ENCODE measurements at regions not wholly inside any gene's neighbourhood (a gene's known extent, or its start where the extent isn't known, plus 50 kb on each side); places are given as distances from the start of the nearest gene placed in this dataset.

DNA sequence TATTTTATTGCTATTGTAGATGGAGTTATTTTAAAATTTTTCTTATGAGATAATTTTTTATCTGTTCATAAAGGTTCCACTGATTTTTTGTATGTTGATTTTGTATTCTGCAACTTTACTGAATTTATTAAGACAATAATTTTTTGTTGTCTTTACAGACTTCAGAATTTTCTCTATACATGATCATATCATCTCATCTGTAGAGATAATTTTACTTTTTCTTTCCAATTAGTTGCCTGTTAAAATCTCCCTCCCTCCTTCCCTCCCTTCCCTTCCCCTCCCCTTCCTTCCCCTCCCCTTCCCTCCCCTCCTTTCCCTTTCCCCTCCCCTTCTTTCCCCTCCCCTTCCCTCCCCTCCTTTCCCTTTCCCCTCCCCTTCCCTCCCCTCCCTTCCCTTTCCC is 378.1 kb downstream of the SOCS6 start:
- Histone ChIP-seq H3K27me3 (replicated peaks) (no peaks in the 10 kb centered on the region), H3K36me3 (replicated peaks) (no peaks in the 10 kb centered on the region), H3K4me3 (ENCODE audit: low read depth, low read length) (no peak overlapping the region), H3K27ac (no peak overlapping the region)
- DNase-seq, result no peak
- in situ Hi-C loops (cut with HindIII; ENCODE audit: low pct_ligation_motif_present, low sequenced_read_pairs), result no loop called here
- TF ChIP-seq, protein P1, sequence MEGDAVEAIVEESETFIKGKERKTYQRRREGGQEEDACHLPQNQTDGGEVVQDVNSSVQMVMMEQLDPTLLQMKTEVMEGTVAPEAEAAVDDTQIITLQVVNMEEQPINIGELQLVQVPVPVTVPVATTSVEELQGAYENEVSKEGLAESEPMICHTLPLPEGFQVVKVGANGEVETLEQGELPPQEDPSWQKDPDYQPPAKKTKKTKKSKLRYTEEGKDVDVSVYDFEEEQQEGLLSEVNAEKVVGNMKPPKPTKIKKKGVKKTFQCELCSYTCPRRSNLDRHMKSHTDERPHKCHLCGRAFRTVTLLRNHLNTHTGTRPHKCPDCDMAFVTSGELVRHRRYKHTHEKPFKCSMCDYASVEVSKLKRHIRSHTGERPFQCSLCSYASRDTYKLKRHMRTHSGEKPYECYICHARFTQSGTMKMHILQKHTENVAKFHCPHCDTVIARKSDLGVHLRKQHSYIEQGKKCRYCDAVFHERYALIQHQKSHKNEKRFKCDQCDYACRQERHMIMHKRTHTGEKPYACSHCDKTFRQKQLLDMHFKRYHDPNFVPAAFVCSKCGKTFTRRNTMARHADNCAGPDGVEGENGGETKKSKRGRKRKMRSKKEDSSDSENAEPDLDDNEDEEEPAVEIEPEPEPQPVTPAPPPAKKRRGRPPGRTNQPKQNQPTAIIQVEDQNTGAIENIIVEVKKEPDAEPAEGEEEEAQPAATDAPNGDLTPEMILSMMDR (IDR thresholded peaks at IDR 0.05; ENCODE audit: low read depth, low read length, missing control alignments), result no peak

DNA sequence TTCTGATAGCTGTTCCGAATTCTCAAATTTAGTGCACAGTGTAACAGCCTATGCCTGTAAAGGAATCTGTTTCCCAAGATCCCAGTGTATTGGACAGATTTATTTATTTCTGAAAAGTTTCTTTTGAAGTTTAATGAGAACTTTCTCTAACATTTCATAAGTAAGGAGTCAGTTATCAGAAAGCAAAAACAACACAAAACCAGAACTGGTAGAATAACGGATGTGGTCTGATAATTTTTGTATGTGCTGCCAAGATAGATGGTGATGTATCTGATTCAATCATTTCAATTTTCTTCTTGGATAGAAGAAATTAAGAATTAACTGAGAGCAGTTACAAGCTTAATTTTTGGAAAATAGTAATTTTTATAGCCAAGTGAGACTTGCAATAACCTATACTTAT is 374.3 kb downstream of the SOCS6 start:
- H3K4me3 ChIP-seq (ENCODE audit: low read depth, low read length), result no peak overlapping the region
- no peak for DNase-seq
- no peaks in the 10 kb centered on the region for H3K36me3 ChIP-seq (replicated peaks)
- TF ChIP-seq, protein P1 (IDR thresholded peaks at IDR 0.05; ENCODE audit: low read depth, low read length, missing control alignments), result no peak
- H3K27me3 ChIP-seq (replicated peaks), result no peaks in the 10 kb centered on the region
- no peak overlapping the region for H3K27ac ChIP-seq
- in situ Hi-C loops (cut with HindIII; ENCODE audit: low pct_ligation_motif_present, low sequenced_read_pairs), result no loop called here

DNA sequence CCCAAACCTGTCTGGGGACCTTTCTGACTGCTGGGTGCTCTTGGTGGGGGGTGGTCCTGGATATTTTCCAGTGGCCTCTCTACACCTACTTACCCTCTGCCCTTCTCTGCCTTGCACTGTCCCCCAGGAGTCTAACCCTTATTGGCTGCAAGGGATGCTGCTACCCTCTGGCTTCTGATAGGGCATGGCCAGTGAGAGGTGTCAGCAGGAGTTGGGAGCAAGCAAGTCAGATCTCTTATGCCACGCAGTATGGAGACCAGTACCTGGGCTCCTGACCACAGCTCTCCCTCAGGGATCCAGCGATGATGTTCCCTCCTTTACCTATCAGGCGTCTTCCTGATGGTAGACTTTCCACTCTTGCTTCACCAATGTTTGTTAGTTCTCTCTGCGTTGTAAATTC is 373.7 kb downstream of the SOCS6 start:
- H3K36me3 ChIP-seq (replicated peaks), result no peaks in the 10 kb centered on the region
- DNase-seq, result no peak
- TF ChIP-seq, protein P1 (IDR thresholded peaks at IDR 0.05; ENCODE audit: low read depth, low read length, missing control alignments), result no peak
- no peaks in the 10 kb centered on the region for H3K27me3 ChIP-seq (replicated peaks)
- no peak overlapping the region for H3K4me3 ChIP-seq (ENCODE audit: low read depth, low read length)
- no peak overlapping the region for H3K27ac ChIP-seq
- in situ Hi-C loops (cut with HindIII; ENCODE audit: low pct_ligation_motif_present, low sequenced_read_pairs), result no loop called here

DNA sequence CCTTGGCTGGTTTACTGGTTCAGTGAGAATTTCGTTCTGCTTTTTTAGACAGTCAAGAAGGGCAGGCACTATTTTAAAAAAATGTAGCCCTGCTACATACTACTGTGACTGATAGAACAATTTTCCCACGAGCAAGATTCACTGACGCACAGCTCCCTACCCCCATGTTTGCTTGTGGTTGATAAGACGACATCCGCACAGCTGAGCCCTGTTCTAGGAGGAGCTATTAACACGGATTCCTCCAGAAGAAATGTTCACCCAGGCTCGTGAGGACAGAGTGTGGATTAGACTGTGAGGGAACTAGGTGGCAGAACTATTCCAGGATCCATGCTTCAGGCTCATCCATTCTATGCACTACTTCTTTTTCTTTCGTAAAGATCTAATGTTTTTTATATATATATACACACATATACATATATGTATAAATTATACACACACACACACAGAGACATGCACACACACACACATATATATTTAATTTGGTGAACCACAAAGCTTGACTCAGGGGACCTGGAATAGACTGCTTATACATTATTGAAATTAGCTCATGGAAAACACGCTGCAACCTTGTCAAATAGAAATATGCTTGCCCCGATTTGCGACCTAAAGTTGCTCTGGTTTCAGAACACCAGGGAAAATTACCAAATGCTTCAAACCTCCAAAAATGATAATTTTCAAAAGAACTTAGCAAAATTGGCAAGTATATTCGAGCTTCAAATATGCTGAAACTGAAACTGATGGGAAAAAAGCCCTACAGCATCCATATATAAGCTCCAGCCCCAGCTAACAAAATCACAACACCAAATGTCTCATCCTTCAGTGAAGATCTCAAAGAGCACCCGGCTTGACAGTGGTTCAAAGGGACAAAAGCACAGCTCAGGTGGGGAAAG is 370.4 kb downstream of the SOCS6 start:
- no peaks in the 10 kb centered on the region for H3K36me3 ChIP-seq (replicated peaks)
- no peak overlapping the region for H3K4me3 ChIP-seq (ENCODE audit: low read depth, low read length)
- DNase-seq, result peak; percentile 73
- no peaks in the 10 kb centered on the region for H3K27me3 ChIP-seq (replicated peaks)
- H3K27ac ChIP-seq, result no peak overlapping the region
- TF ChIP-seq, protein P1 (IDR thresholded peaks at IDR 0.05; ENCODE audit: low read depth, low read length, missing control alignments), result no peak
- in situ Hi-C loops (cut with HindIII; ENCODE audit: low pct_ligation_motif_present, low sequenced_read_pairs), result no loop called here

DNA sequence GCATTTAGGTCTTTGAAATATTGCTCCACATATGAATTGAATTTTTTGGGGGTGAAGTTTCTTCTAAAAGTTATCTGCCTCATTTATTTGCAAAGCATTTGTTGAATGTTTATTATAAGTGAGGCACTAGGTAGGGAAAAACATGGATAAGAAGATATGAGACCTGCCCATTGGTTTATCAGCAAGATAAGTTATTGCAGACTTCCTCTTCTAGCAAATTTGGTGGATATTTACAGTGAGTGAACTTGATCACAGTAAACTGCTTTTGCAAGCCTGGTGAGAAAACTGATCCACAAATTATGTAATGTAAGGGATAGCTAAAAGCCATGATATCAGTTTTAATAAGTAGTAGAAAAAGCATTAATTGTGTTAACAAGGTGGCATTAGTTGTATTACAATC is 364.8 kb downstream of the SOCS6 start:
- TF ChIP-seq, protein P1 (IDR thresholded peaks at IDR 0.05; ENCODE audit: low read depth, low read length, missing control alignments), result no peak
- DNase-seq, result no peak
- Histone ChIP-seq H3K27me3 (replicated peaks) (no peaks in the 10 kb centered on the region), H3K36me3 (replicated peaks) (no peaks in the 10 kb centered on the region), H3K4me3 (ENCODE audit: low read depth, low read length) (no peak overlapping the region), H3K27ac (no peak overlapping the region)
- in situ Hi-C loops (cut with HindIII; ENCODE audit: low pct_ligation_motif_present, low sequenced_read_pairs), result no loop called here

DNA sequence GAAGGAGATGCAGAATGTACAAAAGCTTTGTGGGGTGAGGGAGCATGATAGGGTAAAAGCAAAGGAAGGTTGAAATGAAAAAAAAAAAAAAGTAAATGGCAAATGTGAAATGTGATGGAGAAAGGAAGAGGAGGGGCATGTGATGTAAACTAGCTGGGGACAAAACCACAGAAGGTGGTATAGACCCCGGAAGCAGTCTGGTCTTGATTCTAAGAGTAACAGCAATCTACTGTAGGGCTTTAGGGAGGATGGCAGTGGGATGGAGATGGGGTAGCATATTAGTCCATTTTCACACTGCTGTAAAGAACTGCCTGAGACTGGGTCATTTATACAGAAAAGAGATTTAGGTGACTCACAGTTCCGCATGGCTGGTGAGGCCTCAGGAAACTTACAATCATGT is 362.0 kb downstream of the SOCS6 start:
- no peak overlapping the region for H3K4me3 ChIP-seq (ENCODE audit: low read depth, low read length)
- no peaks in the 10 kb centered on the region for H3K27me3 ChIP-seq (replicated peaks)
- H3K36me3 ChIP-seq (replicated peaks), result no peaks in the 10 kb centered on the region
- DNase-seq, result no peak
- in situ Hi-C loops (cut with HindIII; ENCODE audit: low pct_ligation_motif_present, low sequenced_read_pairs), result no loop called here
- TF ChIP-seq, protein P1 (IDR thresholded peaks at IDR 0.05; ENCODE audit: low read depth, low read length, missing control alignments), result no peak
- no peak overlapping the region for H3K27ac ChIP-seq

All from brain microvascular endothelial cell (primary cell).